ENCODE measurements at regions not wholly inside any gene's neighbourhood (a gene's known extent, or its start where the extent isn't known, plus 50 kb on each side); places are given as distances from the start of the nearest gene placed in this dataset.

DNA sequence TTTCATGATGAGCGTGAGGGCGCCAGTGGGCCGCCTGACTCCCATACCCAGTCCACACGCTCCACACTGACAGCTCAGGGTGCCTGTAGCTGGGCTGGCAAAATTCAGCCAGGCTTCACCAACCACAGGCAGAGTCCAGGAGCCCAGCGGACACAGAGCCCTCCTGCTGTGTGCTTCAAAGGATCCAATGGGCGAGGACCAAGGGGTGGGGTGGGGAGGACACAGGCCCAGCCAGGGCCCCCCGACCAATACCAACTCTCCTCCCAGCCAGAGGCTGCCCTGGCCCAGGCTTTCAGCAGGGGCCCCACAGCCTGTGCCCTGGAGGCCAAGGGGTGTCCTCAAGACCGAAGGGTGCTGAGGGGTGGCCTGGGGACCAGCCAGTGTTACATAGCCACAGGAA lies 336.1 kb downstream of the CTTN start:
- no peaks in the 10 kb centered on the region for H4K20me1 ChIP-seq (ENCODE audit: insufficient read depth, poor library complexity, severe bottlenecking)

GRCh38 chr11:70734911-70735310 lies 336.6 kb downstream of the CTTN start:
- TF ChIP-seq, protein P1, sequence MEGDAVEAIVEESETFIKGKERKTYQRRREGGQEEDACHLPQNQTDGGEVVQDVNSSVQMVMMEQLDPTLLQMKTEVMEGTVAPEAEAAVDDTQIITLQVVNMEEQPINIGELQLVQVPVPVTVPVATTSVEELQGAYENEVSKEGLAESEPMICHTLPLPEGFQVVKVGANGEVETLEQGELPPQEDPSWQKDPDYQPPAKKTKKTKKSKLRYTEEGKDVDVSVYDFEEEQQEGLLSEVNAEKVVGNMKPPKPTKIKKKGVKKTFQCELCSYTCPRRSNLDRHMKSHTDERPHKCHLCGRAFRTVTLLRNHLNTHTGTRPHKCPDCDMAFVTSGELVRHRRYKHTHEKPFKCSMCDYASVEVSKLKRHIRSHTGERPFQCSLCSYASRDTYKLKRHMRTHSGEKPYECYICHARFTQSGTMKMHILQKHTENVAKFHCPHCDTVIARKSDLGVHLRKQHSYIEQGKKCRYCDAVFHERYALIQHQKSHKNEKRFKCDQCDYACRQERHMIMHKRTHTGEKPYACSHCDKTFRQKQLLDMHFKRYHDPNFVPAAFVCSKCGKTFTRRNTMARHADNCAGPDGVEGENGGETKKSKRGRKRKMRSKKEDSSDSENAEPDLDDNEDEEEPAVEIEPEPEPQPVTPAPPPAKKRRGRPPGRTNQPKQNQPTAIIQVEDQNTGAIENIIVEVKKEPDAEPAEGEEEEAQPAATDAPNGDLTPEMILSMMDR (IDR thresholded peaks at IDR 0.05; ENCODE audit: poor library complexity) = no peak
- TF ChIP-seq EZH2 (IDR thresholded peaks at IDR 0.05; ENCODE audit: borderline replicate concordance) (no peak), EZH2phosphoT487 (IDR thresholded peaks at IDR 0.05; ENCODE audit: low read depth, severe bottlenecking, unreplicated experiment) (no peak)
- Histone ChIP-seq H3K36me3 (replicated peaks; ENCODE audit: insufficient read depth, low read depth) (no peaks in the 10 kb centered on the region), H3K4me1 (ENCODE audit: insufficient read depth) (no peaks in the 10 kb centered on the region), H4K20me1 (ENCODE audit: insufficient read depth, poor library complexity, severe bottlenecking) (no peaks in the 10 kb centered on the region), H3K27ac (no peak overlapping the region), H3K9me3 (ENCODE audit: low read depth) (no peaks in the 10 kb centered on the region), H3K79me2 (no peaks in the 10 kb centered on the region), H2AFZ (no peak overlapping the region), H3K27me3 (no peaks in the 10 kb centered on the region), H3K4me3 (no peak overlapping the region), H3K4me2 (no peak overlapping the region), H3K9me2 (replicated peaks; ENCODE audit: insufficient read depth) (no peaks in the 10 kb centered on the region)
- no peak for DNase-seq (ENCODE audit: low spot score)
- 96% methylated on average over 15 of the region's 15 CpGs for WGBS (ENCODE audit: low lambda C conversion rate, missing lambda C conversion rate)

More for the DNA sequence above, 336.1 kb downstream of the CTTN start:
- H3K27me3 ChIP-seq = no peaks in the 10 kb centered on the region
- H3K36me3 ChIP-seq (replicated peaks; ENCODE audit: insufficient read depth, low read depth) = no peaks in the 10 kb centered on the region
- DNase-seq (ENCODE audit: low spot score) = no peak
- no peak overlapping the region for H3K27ac ChIP-seq
- H3K79me2 ChIP-seq = no peaks in the 10 kb centered on the region
- H3K9me2 ChIP-seq (replicated peaks; ENCODE audit: insufficient read depth) = no peaks in the 10 kb centered on the region
- H3K4me1 ChIP-seq (ENCODE audit: insufficient read depth) = no peaks in the 10 kb centered on the region
- H2AFZ ChIP-seq = no peak overlapping the region
- H3K4me3 ChIP-seq = no peak overlapping the region
- no peak for TF ChIP-seq EZH2 (IDR thresholded peaks at IDR 0.05; ENCODE audit: borderline replicate concordance)
- TF ChIP-seq, protein P1 (IDR thresholded peaks at IDR 0.05; ENCODE audit: poor library complexity) = no peak
- TF ChIP-seq EZH2phosphoT487 (IDR thresholded peaks at IDR 0.05; ENCODE audit: low read depth, severe bottlenecking, unreplicated experiment) = no peak
- WGBS (ENCODE audit: low lambda C conversion rate, missing lambda C conversion rate) = 97% methylated on average over 7 of the region's 8 CpGs
- no peak overlapping the region for H3K4me2 ChIP-seq
- H3K9me3 ChIP-seq (ENCODE audit: low read depth) = no peaks in the 10 kb centered on the region

DNA sequence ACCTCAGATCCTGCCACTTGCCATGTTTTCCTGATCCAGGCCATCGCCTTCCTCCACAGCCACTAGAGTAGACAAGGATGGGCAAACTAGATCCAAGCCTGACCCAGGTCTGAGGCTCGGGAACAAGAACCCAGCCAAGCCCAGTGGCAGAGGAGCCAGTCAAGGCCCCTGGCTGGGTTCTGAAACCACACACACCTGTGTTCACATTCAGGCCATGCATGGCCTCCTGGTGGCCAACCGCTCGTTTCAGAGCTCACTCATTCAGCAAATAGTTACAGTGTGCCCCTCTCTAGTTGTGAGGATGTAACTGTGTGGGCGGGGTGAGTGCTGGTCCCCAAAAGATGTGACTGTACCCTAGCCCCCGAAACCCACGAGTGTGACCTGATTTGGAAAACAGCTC lies 337.6 kb downstream of the CTTN start:
- DNase-seq (ENCODE audit: low spot score) = no peak
- no peaks in the 10 kb centered on the region for H3K9me2 ChIP-seq (replicated peaks; ENCODE audit: insufficient read depth)
- H3K79me2 ChIP-seq = no peaks in the 10 kb centered on the region
- H3K4me3 ChIP-seq = no peak overlapping the region
- WGBS (ENCODE audit: low lambda C conversion rate, missing lambda C conversion rate) = 96% methylated on average over 7 of the region's 7 CpGs
- H4K20me1 ChIP-seq (ENCODE audit: insufficient read depth, poor library complexity, severe bottlenecking) = no peaks in the 10 kb centered on the region
- no peaks in the 10 kb centered on the region for H3K36me3 ChIP-seq (replicated peaks; ENCODE audit: insufficient read depth, low read depth)
- H3K27me3 ChIP-seq = no peaks in the 10 kb centered on the region
- no peak overlapping the region for H3K27ac ChIP-seq
- no peaks in the 10 kb centered on the region for H3K4me1 ChIP-seq (ENCODE audit: insufficient read depth)
- TF ChIP-seq EZH2 (IDR thresholded peaks at IDR 0.05; ENCODE audit: borderline replicate concordance) (no peak), EZH2phosphoT487 (IDR thresholded peaks at IDR 0.05; ENCODE audit: low read depth, severe bottlenecking, unreplicated experiment) (no peak)
- TF ChIP-seq, protein P1 (IDR thresholded peaks at IDR 0.05; ENCODE audit: poor library complexity) = no peak
- no peak overlapping the region for H2AFZ ChIP-seq
- H3K9me3 ChIP-seq (ENCODE audit: low read depth) = no peaks in the 10 kb centered on the region
- H3K4me2 ChIP-seq = no peak overlapping the region

DNA sequence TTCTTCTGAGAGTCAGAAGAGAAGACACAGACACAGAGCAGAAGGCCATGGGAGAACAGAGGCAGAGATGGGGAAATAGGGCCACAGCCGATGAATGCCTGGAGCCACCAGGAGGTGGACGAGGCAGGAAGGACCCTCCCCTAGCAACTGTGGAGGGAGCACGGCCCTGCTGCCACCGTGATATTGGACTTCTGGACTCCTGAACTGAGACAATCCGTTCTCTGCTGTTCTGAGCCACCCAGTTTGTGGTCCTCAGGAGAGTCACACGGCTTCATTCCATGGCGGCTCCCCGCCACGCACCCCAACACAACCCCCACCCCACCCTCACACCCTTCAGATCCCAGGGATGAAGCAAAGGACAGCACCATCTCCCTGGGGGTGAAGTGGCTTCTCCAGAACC lies 338.1 kb downstream of the CTTN start:
- H3K9me3 ChIP-seq (ENCODE audit: low read depth) = no peaks in the 10 kb centered on the region
- no peak for DNase-seq (ENCODE audit: low spot score)
- no peaks in the 10 kb centered on the region for H3K79me2 ChIP-seq
- no peak for TF ChIP-seq EZH2phosphoT487 (IDR thresholded peaks at IDR 0.05; ENCODE audit: low read depth, severe bottlenecking, unreplicated experiment)
- no peak for TF ChIP-seq EZH2 (IDR thresholded peaks at IDR 0.05; ENCODE audit: borderline replicate concordance)
- TF ChIP-seq, protein P1 (IDR thresholded peaks at IDR 0.05; ENCODE audit: poor library complexity) = no peak
- no peak overlapping the region for H3K4me2 ChIP-seq
- H3K27ac ChIP-seq = no peak overlapping the region
- no peak overlapping the region for H3K4me3 ChIP-seq
- no peaks in the 10 kb centered on the region for H4K20me1 ChIP-seq (ENCODE audit: insufficient read depth, poor library complexity, severe bottlenecking)
- H2AFZ ChIP-seq = no peak overlapping the region
- no peaks in the 10 kb centered on the region for H3K9me2 ChIP-seq (replicated peaks; ENCODE audit: insufficient read depth)
- 94% methylated on average over 6 of the region's 9 CpGs for WGBS (ENCODE audit: low lambda C conversion rate, missing lambda C conversion rate)
- H3K4me1 ChIP-seq (ENCODE audit: insufficient read depth) = no peaks in the 10 kb centered on the region
- no peaks in the 10 kb centered on the region for H3K36me3 ChIP-seq (replicated peaks; ENCODE audit: insufficient read depth, low read depth)
- no peaks in the 10 kb centered on the region for H3K27me3 ChIP-seq
